Esophagus (tissue), 2 donors: ENCODE measurements at regions not wholly inside any gene's neighbourhood (a gene's known extent, or its start where the extent isn't known, plus 50 kb on each side); places are given as distances from the start of the nearest gene placed in this dataset.

Source experiments
- H3K27ac ChIP-seq, 2 donors: one replicate each; pipeline ENCODE4 v1.5.1; 2013; ENCODE audit warnings: low read depth in 2 of 2, mild to moderate bottlenecking in 2 of 2, inconsistent platforms in 1 of 2, low read length in 1 of 2, moderate library complexity in 1 of 2
- H3K27me3 ChIP-seq, 2 donors: one replicate each; pipeline ENCODE4 v1.6.1; 2013; ENCODE audit warnings: low read length in 2 of 2, control low read depth in 1 of 2, mild to moderate bottlenecking in 1 of 2; ENCODE audit not compliant: insufficient read depth in 2 of 2, control insufficient read depth in 1 of 2
- H3K36me3 ChIP-seq, 2 donors: one replicate each; pipeline ENCODE4 v1.6.1; 2013; ENCODE audit warnings: low read length in 1 of 2; ENCODE audit not compliant: control insufficient read depth in 2 of 2, insufficient read depth in 2 of 2
- H3K4me1 ChIP-seq, 2 donors: one replicate each; pipeline ENCODE4 v1.6.1; 2013; ENCODE audit warnings: low read length in 1 of 2; ENCODE audit not compliant: control insufficient read depth in 2 of 2, insufficient read depth in 2 of 2
- H3K4me3 ChIP-seq, 2 donors: one replicate each; pipeline ENCODE4 v1.5.1; 2013; ENCODE audit warnings: low read length in 2 of 2, mild to moderate bottlenecking in 2 of 2, low read depth in 1 of 2, moderate library complexity in 1 of 2
- H3K9me3 ChIP-seq, 2 donors: one replicate each; pipeline ENCODE4 v1.6.1; 2013; ENCODE audit warnings: mild to moderate bottlenecking in 2 of 2, low read depth in 1 of 2, low read length in 1 of 2, moderate library complexity in 1 of 2; ENCODE audit not compliant: control insufficient read depth in 2 of 2, insufficient read depth in 1 of 2
- WGBS, 2 donors: extraction: QIAGEN DNeasy Blood & Tissue Kit; methylation state at CpG; one replicate each; pipeline ENCODE4 v1.1.7; 2013; 5-methylcytosine and 5-hydroxymethylcytosine counted together
- donor health status: healthy with polysubstance abuse.
- donor health status: Bipolar disorder and iron deficiency.

GRCh38 chr9:86464242-86464641 is 110.0 kb upstream of the TUT7 start:
- no peaks in the 10 kb centered on the region for H3K36me3 ChIP-seq
- no peak overlapping the region for H3K27ac ChIP-seq
- WGBS, 2 donors, result 28 to 43% methylated on average over 3 of the region's 3 CpGs
- no peaks in the 10 kb centered on the region for H3K27me3 ChIP-seq
- no peaks in the 10 kb centered on the region for H3K9me3 ChIP-seq
- no peak overlapping the region for H3K4me3 ChIP-seq
- no peaks in the 10 kb centered on the region for H3K4me1 ChIP-seq

- H3K4me3 ChIP-seq, result no peak overlapping the region
- no peak overlapping the region for H3K27ac ChIP-seq
- WGBS, 2 donors, result 82 to 85% methylated on average over 11 of the region's 11 CpGs
- no peaks in the 10 kb centered on the region for H3K4me1 ChIP-seq
- H3K27me3 ChIP-seq, result no peaks in the 10 kb centered on the region
- H3K36me3 ChIP-seq, result peaks cover 0 to 2% of the 10 kb centered on the region in 2 donors
- H3K9me3 ChIP-seq, result no peaks in the 10 kb centered on the region
Observed at GRCh38 chr9:86460216-86461002, 106.2 kb upstream of the TUT7 start.

GRCh38 chr9:86459599-86460155 is 105.5 kb upstream of the TUT7 start:
- Histone ChIP-seq H3K4me3 (no peak overlapping the region), H3K27ac (no peak overlapping the region), H3K9me3 (no peaks in the 10 kb centered on the region), H3K4me1 (no peaks in the 10 kb centered on the region), H3K36me3 (peaks cover 0 to 2% of the 10 kb centered on the region in 2 donors), H3K27me3 (no peaks in the 10 kb centered on the region)
- 75 to 76% methylated on average over 5 of the region's 5 CpGs for WGBS, 2 donors

GRCh38 chr9:86459191-86459590 is 105.0 kb upstream of the TUT7 start:
- H3K36me3 ChIP-seq, result peaks cover 0 to 2% of the 10 kb centered on the region in 2 donors
- no peak overlapping the region for H3K27ac ChIP-seq
- H3K4me1 ChIP-seq, result no peaks in the 10 kb centered on the region
- H3K27me3 ChIP-seq, result no peaks in the 10 kb centered on the region
- H3K4me3 ChIP-seq, result no peak overlapping the region
- no peaks in the 10 kb centered on the region for H3K9me3 ChIP-seq

- peaks cover 0 to 2% of the 10 kb centered on the region in 2 donors for H3K36me3 ChIP-seq
- no peak overlapping the region for H3K27ac ChIP-seq
- WGBS, 2 donors, result 66 to 73% methylated on average over 7 of the region's 7 CpGs
- no peaks in the 10 kb centered on the region for H3K4me1 ChIP-seq
- H3K9me3 ChIP-seq, result no peaks in the 10 kb centered on the region
- H3K4me3 ChIP-seq, result no peak overlapping the region
- H3K27me3 ChIP-seq, result no peaks in the 10 kb centered on the region
Observed at GRCh38 chr9:86458191-86458855, 104.1 kb upstream of the TUT7 start.

- 84 to 90% methylated on average over 4 of the region's 4 CpGs for WGBS, 2 donors
- peaks cover 0 to 2% of the 10 kb centered on the region in 2 donors for H3K9me3 ChIP-seq
- H3K27me3 ChIP-seq, result no peaks in the 10 kb centered on the region
- H3K36me3 ChIP-seq, result peaks cover 0 to 2% of the 10 kb centered on the region in 2 donors
- no peak overlapping the region for H3K4me3 ChIP-seq
- H3K27ac ChIP-seq, result no peak overlapping the region
- no peaks in the 10 kb centered on the region for H3K4me1 ChIP-seq
Observed at GRCh38 chr9:86456416-86456815, 102.2 kb upstream of the TUT7 start.

- WGBS, 2 donors, result 23 to 31% methylated on average over 7 of the region's 7 CpGs
- no peaks in the 10 kb centered on the region for H3K27me3 ChIP-seq
- H3K9me3 ChIP-seq, result peaks cover 0 to 2% of the 10 kb centered on the region in 2 donors
- H3K4me3 ChIP-seq, result no peak overlapping the region
- H3K4me1 ChIP-seq, result no peaks in the 10 kb centered on the region
- H3K36me3 ChIP-seq, result peaks cover 0 to 2% of the 10 kb centered on the region in 2 donors
- H3K27ac ChIP-seq, result peak overlapping the region in 1 of 2 donors; percentile 16
Observed at GRCh38 chr9:86454701-86455615, 100.7 kb upstream of the TUT7 start.

DNA sequence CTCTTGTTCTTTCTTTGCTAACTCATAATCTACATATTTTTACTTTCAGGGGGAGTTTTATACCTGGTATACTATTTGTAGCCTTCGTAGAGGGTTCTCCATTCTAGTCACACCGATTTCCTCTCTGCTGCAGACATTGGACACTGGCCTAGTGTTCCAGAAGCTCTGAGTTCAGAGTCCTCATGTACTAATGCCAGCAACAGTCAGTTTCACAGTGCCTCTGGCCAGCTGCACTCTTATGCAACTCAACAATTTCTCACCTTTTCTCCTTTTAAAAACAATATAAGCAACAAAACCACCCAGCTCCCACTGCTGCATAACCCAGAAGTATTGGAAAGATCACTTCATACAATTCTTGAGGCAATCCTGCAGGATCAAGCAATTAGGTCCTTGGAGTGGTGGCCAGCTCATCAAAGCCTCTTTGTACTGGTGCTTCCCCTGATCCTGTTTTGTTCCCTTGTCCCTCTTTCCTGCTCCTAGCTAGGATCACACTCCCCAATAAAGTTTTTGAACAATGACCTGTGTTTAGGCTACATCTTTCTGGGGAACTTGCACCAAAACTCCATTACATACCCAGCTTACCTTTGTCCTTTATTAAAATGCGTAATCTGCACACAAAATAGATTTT is 98.1 kb upstream of the TUT7 start:
- Histone ChIP-seq H3K27ac (no peak overlapping the region), H3K27me3 (no peaks in the 10 kb centered on the region), H3K9me3 (peaks cover 0 to 2% of the 10 kb centered on the region in 2 donors), H3K36me3 (no peaks in the 10 kb centered on the region), H3K4me1 (no peaks in the 10 kb centered on the region), H3K4me3 (no peak overlapping the region)
- WGBS, 2 donors, result 57 to 83% methylated on average over 3 of the region's 3 CpGs

GRCh38 chr9:86449246-86449645 is 95.0 kb upstream of the TUT7 start:
- H3K36me3 ChIP-seq, result no peaks in the 10 kb centered on the region
- WGBS, 2 donors, result 84 to 86% methylated on average over 2 of the region's 2 CpGs
- H3K27ac ChIP-seq, result no peak overlapping the region
- H3K4me3 ChIP-seq, result no peak overlapping the region
- H3K27me3 ChIP-seq, result no peaks in the 10 kb centered on the region
- peaks cover 0 to 2% of the 10 kb centered on the region in 2 donors for H3K9me3 ChIP-seq
- H3K4me1 ChIP-seq, result no peaks in the 10 kb centered on the region
